Activated naive CD8-positive, alpha-beta T cell treated with anti-CD3 and anti-CD28 coated beads, Interleukin-2, amount 10 ng/mL, durations not matched to agents 7 days and 5 days (primary cell): ENCODE measurements at regions not wholly inside any gene's neighbourhood (a gene's known extent, or its start where the extent isn't known, plus 50 kb on each side); places are given as distances from the start of the nearest gene placed in this dataset.

ENCODE experiments used
- ATAC-seq: fragments of 150-1000 bp; cut with Tn5 transposase; one replicate; pipeline ENCODE4 v1.10.0; 2021; ENCODE audit warnings: low read depth, moderate library complexity
- POLR2A ChIA-PET: fragments of 350-600 bp; sonication (Branson Sonifier 250); formaldehyde crosslinking; loops from one replicate; lab custom pipeline; 2021; ENCODE audit warnings: antibody characterized with exemption; lab: Charles Lee
- DNase-seq: peaks from one replicate; pipeline ENCODE4 v3.0.0; 2021
- H3K27ac Mint-ChIP-seq: one replicate; pipeline ENCODE4 v1.8.0; 2022; ENCODE audit warnings: mild to moderate bottlenecking, mixed read lengths
- H3K27me3 Mint-ChIP-seq: one replicate; pipeline ENCODE4 v1.8.0; 2022; ENCODE audit warnings: mild to moderate bottlenecking, moderate library complexity, mixed read lengths
- H3K36me3 Mint-ChIP-seq: one replicate; pipeline ENCODE4 v1.8.0; 2021; ENCODE audit warnings: mild to moderate bottlenecking, mixed read lengths
- H3K4me1 Mint-ChIP-seq: one replicate; pipeline ENCODE4 v1.8.0; 2021; ENCODE audit warnings: mixed read lengths
- H3K4me3 Mint-ChIP-seq: one replicate; pipeline ENCODE4 v1.8.0; 2022; ENCODE audit warnings: mild to moderate bottlenecking, moderate library complexity, mixed read lengths
- H3K9me3 Mint-ChIP-seq: one replicate; pipeline ENCODE4 v1.8.0; 2021; ENCODE audit warnings: mixed read lengths

DNA sequence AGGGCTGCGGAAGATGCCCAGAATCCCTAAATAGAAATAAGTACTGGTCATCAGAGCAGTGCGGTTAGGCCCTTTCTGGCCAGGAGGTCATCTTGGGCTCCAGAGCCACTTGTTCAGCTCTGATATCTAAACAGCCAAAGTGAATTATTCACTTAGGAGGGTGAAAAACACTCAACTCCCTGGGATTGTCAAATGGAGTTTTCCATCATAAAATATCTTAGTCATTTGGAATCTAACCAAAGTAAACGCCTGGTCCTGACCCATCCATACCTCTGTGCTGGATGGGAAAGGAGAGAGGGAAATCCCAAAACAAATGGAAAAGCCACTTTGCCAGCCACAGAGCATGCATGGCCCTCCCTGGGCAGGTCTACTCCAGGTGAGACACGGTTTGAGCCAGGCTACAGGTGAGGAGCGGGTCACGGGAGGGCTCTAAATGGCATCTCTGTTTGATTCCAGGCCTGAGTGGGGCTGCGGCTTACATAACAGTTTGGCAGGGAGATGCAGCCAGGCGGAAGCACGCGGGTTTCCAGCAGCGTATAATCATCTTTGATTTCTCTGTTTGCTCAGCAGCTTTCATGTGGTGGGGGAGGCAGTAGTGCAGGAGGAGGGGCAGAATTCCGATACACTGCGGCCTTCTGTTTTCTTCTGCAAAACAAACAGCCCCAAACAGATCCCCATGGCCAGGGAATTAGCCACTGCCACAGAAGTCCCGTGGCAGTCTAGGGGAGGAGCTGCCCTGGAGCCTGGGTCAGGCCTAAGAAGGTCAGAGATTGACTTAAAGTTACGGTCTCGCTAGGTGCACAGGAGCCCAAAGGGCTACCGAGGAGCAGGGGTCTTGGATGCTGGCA lies 59.1 kb upstream of the ZNF648 start:
- H3K27me3 Mint-ChIP-seq = peaks cover 10% of the 10 kb centered on the region
- H3K4me3 Mint-ChIP-seq = no peak overlapping the region
- ATAC-seq (no peak), DNase-seq (no peak)
- H3K4me1 Mint-ChIP-seq = no peaks in the 10 kb centered on the region
- no peaks in the 10 kb centered on the region for H3K36me3 Mint-ChIP-seq
- no peaks in the 10 kb centered on the region for H3K9me3 Mint-ChIP-seq
- no peak overlapping the region for H3K27ac Mint-ChIP-seq
- POLR2A ChIA-PET = no interaction called here

DNA sequence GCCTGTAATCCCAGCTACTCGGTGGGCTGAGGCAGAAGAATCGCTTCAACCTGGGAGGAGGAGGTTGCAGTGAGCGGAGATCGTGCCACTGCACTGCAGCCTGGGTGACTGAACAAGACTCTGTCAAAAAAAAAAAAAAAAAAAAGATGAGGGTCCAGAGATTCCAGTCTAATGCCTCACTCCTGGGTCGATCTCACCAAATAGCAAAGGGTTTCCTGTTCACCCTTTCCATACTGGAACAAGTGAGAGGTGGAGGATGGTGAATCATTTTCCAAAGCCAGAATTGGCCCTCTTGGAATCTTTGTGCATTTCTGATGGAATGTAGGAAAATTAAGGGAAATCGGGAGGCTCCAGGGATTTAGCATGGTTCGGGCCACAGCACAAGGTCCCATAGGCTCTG lies 58.1 kb upstream of the ZNF648 start:
- ATAC-seq (no peak), DNase-seq (no peak)
- Mint-ChIP-seq H3K9me3 (no peaks in the 10 kb centered on the region), H3K4me1 (no peaks in the 10 kb centered on the region), H3K27ac (no peak overlapping the region), H3K36me3 (no peaks in the 10 kb centered on the region), H3K27me3 (peaks cover 14% of the 10 kb centered on the region), H3K4me3 (no peak overlapping the region)
- POLR2A ChIA-PET = no interaction called here

DNA sequence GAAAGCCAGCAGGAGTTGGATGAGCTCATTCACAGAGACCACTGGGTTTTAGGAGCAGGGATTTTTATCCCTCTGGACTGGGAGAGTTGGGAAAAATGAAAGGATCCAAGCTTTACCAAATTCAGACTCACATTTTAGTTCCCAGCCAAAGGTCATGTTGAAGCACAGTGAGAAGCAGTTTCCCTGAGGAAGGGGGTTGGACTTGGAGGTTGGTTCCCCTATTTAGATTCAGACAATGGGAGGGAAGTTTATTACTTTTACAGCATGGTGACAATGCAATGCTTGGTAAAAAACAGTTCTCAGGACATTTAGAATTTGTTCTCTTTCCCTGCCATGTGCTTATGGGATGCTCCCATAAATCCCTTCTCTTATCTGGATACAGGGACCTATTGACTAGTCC lies 57.3 kb upstream of the ZNF648 start:
- no peaks in the 10 kb centered on the region for H3K9me3 Mint-ChIP-seq
- POLR2A ChIA-PET = no interaction called here
- no peak overlapping the region for H3K27ac Mint-ChIP-seq
- H3K4me3 Mint-ChIP-seq = no peak overlapping the region
- no peaks in the 10 kb centered on the region for H3K36me3 Mint-ChIP-seq
- DNase-seq (no peak), ATAC-seq (no peak)
- no peaks in the 10 kb centered on the region for H3K4me1 Mint-ChIP-seq
- H3K27me3 Mint-ChIP-seq = peaks cover 16% of the 10 kb centered on the region

DNA sequence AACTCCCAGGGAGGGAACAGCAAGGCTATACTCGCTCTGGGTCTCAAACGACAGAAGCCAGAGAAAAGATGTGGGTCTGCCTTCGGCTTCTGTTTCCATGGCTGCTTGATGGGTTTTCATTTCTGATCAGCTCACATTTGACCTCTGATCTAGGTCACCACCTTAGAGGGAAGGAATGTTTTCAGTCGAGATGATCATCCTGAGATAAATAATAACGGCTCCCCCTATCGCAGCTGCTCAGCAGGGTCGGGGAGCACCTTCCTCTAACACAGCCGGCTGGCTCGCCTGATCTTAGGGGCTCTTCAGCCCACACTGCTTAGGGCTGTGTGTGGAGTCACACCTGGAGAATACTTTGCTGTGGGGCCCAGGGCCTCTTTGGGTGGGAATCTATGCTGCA lies 53.1 kb upstream of the ZNF648 start:
- DNase-seq (no peak), ATAC-seq (no peak)
- Mint-ChIP-seq H3K27ac (no peak overlapping the region), H3K9me3 (no peaks in the 10 kb centered on the region), H3K4me1 (peaks cover 1% of the 10 kb centered on the region), H3K36me3 (no peaks in the 10 kb centered on the region), H3K4me3 (no peak overlapping the region), H3K27me3 (peaks cover 29% of the 10 kb centered on the region)
- POLR2A ChIA-PET = no interaction called here

DNA sequence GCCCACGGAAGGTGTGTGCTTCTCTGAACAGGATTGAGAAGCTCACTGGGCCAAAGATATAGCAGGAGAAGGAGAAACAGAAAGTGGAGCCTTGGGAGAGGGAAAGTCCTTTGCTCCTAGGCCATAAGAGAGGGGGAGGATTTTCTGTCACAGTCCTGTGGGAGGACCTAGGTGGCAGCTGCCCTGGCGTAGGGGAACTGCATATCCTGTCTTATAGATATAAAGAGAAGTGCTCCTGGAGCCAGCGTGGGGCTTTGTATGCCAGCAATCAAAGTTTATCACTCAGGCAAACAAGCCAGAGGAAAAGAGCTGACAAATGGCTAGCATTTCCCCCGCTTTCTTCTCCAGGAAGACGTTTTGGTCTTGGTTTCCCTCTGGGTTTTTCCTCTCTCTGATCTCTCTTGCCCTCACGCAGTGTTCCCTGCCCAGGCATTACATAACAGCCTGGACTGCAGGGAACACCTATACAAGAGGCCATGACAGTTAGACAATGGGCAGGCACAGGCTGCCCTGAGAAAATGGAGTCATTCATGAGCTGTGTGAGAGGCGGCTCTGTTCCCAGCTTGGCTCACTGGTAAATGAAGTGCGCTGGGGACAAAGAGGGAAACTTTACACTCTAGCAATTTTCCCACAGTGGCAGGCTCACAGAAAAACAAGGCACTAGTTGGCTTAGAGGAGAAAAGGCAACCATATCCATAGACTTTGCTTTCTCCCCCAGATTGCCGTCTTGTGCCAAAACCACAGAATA lies 52.5 kb upstream of the ZNF648 start:
- no peak overlapping the region for H3K27ac Mint-ChIP-seq
- no peaks in the 10 kb centered on the region for H3K36me3 Mint-ChIP-seq
- peaks cover 29% of the 10 kb centered on the region for H3K27me3 Mint-ChIP-seq
- no peaks in the 10 kb centered on the region for H3K9me3 Mint-ChIP-seq
- DNase-seq = no peak
- ATAC-seq = no peak
- H3K4me3 Mint-ChIP-seq = no peak overlapping the region
- H3K4me1 Mint-ChIP-seq = peaks cover 1% of the 10 kb centered on the region
- POLR2A ChIA-PET = no interaction called here

DNA sequence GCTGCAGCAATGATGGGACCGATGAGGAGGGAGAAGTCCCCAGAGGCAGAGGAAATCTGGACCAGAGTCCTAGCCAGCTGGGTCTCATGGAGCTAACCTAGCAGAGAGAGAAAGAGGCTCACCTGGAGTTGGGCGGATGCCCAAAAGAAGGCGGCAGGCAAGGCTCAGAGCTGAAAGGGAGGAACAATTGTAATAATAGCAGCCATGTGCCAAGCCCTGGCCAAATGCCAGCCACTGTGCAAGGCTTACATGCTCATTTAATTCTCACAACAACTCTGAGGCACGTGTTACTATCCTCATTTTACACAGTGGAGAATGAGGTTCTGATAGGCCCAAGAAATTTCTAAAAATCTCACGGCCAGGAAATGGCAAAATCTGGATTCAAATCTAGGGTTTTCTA lies 50.0 kb upstream of the ZNF648 start:
- H3K9me3 Mint-ChIP-seq = no peaks in the 10 kb centered on the region
- no peak for ATAC-seq
- H3K36me3 Mint-ChIP-seq = no peaks in the 10 kb centered on the region
- H3K27me3 Mint-ChIP-seq = peaks cover 39% of the 10 kb centered on the region
- no peak overlapping the region for H3K4me3 Mint-ChIP-seq
- H3K27ac Mint-ChIP-seq = no peak overlapping the region
- no peak for DNase-seq
- H3K4me1 Mint-ChIP-seq = peaks cover 1% of the 10 kb centered on the region
- POLR2A ChIA-PET = no interaction called here
